ENCODE measurements at regions not wholly inside any gene's neighbourhood (a gene's known extent, or its start where the extent isn't known, plus 50 kb on each side); places are given as distances from the start of the nearest gene placed in this dataset.

DNA sequence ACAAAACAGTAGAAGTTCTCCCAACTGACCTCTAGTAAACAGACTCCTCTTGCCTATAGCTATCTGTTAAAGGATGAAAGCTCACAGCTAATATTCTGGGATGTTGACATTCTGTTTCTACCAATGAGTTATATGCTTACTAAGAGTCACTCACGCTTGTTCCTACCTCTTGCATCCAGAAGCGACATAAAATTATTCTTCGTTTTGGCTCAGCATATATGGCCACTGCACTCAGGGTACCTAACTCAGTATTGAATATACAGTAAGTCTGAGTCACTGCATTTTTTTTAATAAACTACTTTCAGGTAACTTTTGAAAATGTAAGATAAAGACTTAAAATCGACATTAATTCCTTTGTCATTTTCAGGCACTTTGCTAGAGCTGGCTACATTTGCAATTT, 214.4 kb upstream of the STXBP5 start:
- DNase-seq (ENCODE audit: low read depth in 1 of 2, low spot score in 1 of 2) = no peak
- TF ChIP-seq GABPA (IDR thresholded peaks at IDR 0.05; ENCODE audit: low read depth) (no peak), POLR2AphosphoS5 (IDR thresholded peaks at IDR 0.05; ENCODE audit: low read depth) (no peak), SPI1 (IDR thresholded peaks at IDR 0.05; ENCODE audit: borderline replicate concordance, low read depth) (no peak), CTCF (IDR thresholded peaks at IDR 0.05; ENCODE audit: insufficient read depth, low read length) (no peak), REST (IDR thresholded peaks at IDR 0.05; ENCODE audit: insufficient replicate concordance, low read depth) (no peak)
- H3K27me3 ChIP-seq (ENCODE audit: insufficient read depth, poor library complexity, severe bottlenecking) = no peaks in the 10 kb centered on the region
- no peak overlapping the region for H3K4me3 ChIP-seq (replicated peaks; ENCODE audit: insufficient read depth, low read length)
- no peak overlapping the region for H3K27ac ChIP-seq (replicated peaks)

DNA sequence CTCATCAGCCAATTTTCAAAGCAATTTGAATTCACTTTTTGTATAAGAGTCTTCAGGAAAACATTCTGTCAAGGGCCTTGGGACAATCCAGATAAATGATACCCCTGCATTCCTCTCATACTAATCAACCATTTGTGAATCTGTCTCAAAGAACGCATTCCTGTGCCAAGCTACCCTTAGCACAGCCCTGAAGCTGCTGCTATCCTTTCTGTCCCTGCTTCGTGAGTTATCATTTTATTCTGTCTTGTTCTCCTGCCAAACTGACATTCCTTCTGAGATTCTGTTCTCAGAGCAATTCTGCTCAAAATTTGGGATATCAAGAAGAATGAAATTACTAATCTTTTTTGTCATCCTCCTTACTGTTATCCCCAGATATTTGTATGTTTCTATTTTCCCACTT, 213.9 kb upstream of the STXBP5 start:
- DNase-seq (ENCODE audit: low read depth in 1 of 2, low spot score in 1 of 2) = no peak
- TF ChIP-seq POLR2AphosphoS5 (IDR thresholded peaks at IDR 0.05; ENCODE audit: low read depth) (no peak), GABPA (IDR thresholded peaks at IDR 0.05; ENCODE audit: low read depth) (no peak), REST (IDR thresholded peaks at IDR 0.05; ENCODE audit: insufficient replicate concordance, low read depth) (no peak), CTCF (IDR thresholded peaks at IDR 0.05; ENCODE audit: insufficient read depth, low read length) (no peak), SPI1 (IDR thresholded peaks at IDR 0.05; ENCODE audit: borderline replicate concordance, low read depth) (no peak)
- Histone ChIP-seq H3K4me3 (replicated peaks; ENCODE audit: insufficient read depth, low read length) (no peak overlapping the region), H3K27ac (replicated peaks) (no peak overlapping the region), H3K27me3 (ENCODE audit: insufficient read depth, poor library complexity, severe bottlenecking) (no peaks in the 10 kb centered on the region)

DNA sequence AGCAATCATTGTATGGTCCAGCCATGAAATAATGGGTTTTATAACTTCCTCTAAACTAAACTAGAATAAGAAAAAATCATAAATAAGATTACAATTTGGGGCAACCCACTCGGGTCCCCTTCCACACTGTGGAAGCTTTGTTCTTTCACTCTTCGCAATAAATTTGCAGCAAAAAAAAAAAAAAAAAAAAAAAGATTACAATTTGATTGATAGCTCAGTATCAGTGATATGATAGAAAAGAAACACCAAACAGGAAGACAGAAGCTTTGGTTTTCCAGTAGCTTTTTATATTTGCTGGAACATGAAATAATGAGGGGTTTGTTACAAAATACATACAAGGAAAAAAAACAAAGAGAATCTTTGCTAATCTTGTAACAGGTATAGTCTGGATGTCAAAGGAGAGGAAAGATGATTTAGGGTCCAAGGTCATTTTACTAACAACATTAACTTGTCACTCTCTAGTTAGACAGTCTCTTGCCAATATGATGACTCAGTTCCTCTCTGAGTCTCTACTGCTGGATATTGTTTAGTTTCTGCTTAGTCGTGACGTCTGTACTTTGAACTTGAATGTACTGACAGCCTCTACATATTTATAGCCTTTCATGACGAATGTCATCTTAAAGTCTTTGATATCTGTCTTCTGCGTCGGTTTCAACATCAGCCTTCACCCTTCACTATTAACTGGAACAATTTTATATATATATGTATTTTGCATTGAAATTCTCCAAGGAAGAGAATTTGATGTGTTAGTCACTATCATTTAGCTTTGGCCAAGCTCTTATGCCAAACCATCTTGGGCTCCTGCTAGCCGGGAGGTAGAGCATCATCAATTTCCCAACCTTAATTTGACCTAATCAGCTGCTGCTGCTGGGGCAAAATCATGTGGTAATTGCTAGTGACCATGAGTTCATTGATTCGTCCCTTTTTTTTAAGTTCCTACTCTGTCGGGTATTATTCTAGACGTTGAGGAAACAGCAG, 213.1 kb upstream of the STXBP5 start:
- TF ChIP-seq GABPA (IDR thresholded peaks at IDR 0.05; ENCODE audit: low read depth) (no peak), REST (IDR thresholded peaks at IDR 0.05; ENCODE audit: insufficient replicate concordance, low read depth) (no peak), CTCF (IDR thresholded peaks at IDR 0.05; ENCODE audit: insufficient read depth, low read length) (no peak), SPI1 (IDR thresholded peaks at IDR 0.05; ENCODE audit: borderline replicate concordance, low read depth) (no peak), POLR2AphosphoS5 (IDR thresholded peaks at IDR 0.05; ENCODE audit: low read depth) (no peak)
- H3K4me3 ChIP-seq (replicated peaks; ENCODE audit: insufficient read depth, low read length) = no peak overlapping the region
- no peak for DNase-seq (ENCODE audit: low read depth in 1 of 2, low spot score in 1 of 2)
- H3K27ac ChIP-seq (replicated peaks) = no peak overlapping the region
- H3K27me3 ChIP-seq (ENCODE audit: insufficient read depth, poor library complexity, severe bottlenecking) = no peaks in the 10 kb centered on the region
